CD4-positive, alpha-beta T cell treated with Interleukin-6 at 100 ng/mL for 8 hours (primary cell): ENCODE measurements at regions not wholly inside any gene's neighbourhood (a gene's known extent, or its start where the extent isn't known, plus 50 kb on each side); places are given as distances from the start of the nearest gene placed in this dataset.

Experiments
- DNase-seq: peaks from one replicate; pipeline ENCODE4 v3.0.0-alpha.2; 2020; ENCODE audit warnings: mixed read lengths, low spot score

DNA sequence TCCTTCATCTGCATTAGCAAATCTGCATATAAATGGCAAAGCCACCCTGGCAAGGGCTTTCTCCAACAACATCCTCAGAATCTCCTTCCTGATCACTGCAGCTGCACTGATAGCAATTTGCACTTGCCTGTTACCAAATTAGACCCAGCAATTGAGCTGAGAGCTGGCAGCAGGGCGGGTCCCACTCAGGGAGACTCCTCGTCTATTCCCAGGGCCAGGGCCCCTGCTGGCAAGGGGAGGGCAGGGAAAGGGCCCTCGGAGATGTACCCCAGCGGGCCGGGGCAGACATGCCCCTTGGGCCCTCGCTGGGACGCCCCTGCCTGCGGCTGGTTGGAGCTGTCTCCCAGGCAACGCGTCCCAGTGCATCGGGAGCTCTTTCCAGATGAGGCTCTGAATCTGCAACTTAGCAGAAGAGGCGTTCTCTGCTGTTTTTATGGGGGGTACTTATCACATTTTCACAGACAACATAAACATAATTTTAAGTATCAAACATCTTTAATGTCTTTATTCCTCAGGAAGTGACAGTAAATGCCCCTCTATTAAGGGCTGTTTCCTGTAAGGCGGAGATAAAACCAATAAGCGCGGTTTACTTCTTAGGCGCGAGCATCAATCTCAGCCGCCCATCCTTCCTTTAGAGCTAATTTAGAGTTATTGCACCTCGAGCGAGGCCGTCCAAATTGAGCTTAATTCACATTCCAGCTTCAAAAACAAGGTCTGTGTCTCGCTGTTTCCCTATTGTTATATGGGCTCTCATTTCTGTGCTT is 249.0 kb upstream of the PPP2R2D start:
- no peak for DNase-seq

- DNase-seq: no peak
Observed at GRCh38 chr10:131652438-131653139, 248.2 kb upstream of the PPP2R2D start.

DNA sequence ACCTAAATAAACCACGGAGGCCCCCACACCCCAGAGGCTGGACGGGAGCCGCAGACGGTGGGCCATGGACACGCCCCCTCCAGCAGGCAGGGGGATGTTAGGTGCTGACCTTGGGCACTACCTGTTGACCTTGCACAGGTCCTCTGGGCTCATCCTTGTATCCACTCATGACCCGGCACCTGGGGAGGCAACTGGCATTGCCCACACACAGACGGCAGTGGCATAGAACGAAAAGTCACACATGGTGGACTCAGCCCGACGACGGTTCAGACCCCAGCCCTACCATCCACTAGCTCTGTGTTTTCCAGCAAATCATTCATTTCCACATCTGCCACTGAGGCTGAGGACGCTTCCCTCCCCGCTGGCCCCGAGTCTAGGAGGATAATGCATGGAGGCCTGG is 247.7 kb upstream of the PPP2R2D start:
- DNase-seq: no peak

DNA sequence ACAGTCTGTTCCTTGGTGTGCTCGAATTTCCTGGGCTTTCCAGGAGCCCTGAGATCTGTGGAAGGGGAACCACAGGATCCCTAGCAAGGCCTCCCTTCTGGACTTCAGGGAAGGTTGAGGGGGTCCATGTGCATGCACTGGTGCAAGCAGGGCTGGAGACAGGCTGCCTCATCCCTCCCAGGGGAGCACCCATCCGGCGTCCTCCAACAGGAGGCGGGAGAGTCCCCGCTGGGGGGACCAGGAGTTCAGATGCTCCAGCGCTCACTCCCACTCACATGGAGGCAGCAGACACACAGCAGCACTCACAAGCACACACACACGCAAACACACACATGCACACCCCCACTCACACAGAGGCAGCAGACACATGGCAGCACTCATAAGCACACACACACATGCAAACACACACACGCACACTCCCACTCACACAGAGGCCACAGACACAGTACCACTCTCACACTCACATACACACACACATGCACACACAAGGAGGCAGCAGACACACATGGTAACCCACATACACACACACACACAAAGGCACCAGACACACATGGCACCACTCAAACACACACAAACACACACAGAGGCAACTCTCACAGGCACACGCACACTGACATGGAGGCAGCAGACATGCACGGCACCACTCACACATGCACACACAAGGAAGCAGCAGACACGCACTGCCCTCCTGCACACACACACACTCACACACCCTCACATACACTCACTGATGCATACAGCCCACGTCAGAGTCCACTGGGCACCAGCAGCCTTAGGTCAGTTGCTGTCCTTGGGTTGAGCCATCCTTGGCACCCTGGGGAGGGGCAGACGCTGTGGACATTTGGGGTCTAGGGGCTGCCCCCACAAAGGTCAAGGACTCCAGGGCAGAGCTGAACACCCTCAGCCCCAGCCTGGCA is 247.0 kb upstream of the PPP2R2D start:
- DNase-seq: no peak

- DNase-seq: no peak
Observed at GRCh38 chr10:131654471-131655087, 246.2 kb upstream of the PPP2R2D start.

DNA sequence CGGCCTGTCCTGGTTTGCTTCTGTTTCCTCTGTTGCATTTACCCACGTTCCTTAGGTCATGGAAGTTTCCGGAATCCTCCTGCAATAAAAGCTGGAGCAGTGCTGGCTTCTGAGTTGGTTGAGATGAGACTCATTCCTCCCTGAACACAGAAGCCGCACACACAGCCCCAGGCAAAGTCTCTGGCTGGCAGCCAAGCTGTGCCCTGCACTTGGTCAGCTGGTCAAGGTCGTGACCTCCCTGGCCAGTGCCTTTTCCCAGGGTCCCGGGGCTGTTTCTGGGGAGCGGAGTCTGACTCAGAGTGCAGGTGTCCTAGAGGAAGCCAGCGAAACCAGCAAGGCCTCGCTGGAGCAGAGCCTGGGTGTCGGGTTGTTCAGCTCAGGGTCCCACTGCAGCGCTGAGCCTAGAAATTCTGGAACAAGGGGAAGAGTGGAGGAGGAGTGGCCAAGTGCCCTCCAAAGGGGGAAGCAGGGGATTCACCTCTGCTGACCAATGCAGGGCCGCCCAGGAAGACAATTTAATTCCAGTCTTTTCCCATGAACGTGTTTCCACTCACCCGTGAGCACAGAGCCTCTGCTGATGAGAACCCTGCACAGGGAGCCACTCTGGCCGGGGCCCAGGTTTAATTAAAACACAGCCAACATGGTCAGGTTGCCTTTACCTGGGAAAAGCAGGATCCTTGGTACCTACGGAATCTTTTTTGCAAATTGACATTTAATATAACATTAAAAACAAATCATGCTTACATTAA is 245.5 kb upstream of the PPP2R2D start:
- DNase-seq: no peak

- no peak for DNase-seq
Observed at GRCh38 chr10:131656009-131656408, 244.8 kb upstream of the PPP2R2D start.

- no peak for DNase-seq
Observed at GRCh38 chr10:131656431-131656841, 244.4 kb upstream of the PPP2R2D start.

- no peak for DNase-seq
Observed at GRCh38 chr10:131657318-131657984, 243.4 kb upstream of the PPP2R2D start.

- no peak for DNase-seq
Observed at GRCh38 chr10:131657985-131658330, 242.8 kb upstream of the PPP2R2D start.

- no peak for DNase-seq
Observed at GRCh38 chr10:131658476-131659110, 242.2 kb upstream of the PPP2R2D start.

DNA sequence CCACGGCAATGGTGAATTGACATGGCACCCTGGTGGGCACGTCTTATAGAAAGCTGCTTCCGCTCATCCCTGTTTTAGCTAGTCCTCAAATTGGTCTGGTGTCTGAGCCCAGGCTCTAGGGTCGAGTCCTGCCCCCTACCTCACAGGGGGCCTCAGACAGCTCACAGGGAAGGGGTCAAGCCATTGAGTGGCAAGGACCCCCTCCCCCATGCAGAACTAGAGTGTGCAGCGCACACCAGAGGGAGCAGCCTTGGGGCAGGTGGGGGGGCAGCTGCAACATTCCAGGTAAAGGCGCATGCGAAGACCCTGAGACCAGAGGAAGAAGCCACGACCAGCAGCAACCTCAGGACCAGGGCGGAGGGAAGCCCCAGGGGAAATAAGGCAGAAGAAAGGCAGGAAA is 240.4 kb upstream of the PPP2R2D start:
- no peak for DNase-seq

GRCh38 chr10:131662851-131663250 is 238.0 kb upstream of the PPP2R2D start:
- no peak for DNase-seq

DNA sequence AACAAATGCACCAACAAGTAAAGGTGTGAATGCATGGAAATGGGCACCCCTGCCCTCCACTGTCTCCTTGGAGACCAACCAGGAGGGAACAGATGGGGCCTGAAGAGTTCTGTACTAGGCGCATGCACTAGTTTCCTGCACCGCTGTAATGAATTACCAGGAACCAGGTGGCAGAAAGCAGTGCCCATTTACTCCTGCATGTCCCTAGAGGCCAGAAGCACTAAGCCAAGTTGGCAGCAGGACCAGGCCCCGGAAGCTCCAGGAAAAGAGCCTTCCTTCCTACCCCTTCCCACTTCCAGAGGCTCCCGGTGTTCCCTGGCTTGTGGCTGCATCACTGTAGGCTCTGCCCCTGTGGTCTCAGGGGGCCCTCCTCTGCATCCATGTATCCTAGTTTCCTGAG is 237.5 kb upstream of the PPP2R2D start:
- DNase-seq: no peak

- no peak for DNase-seq
Observed at GRCh38 chr10:131666091-131666490, 234.7 kb upstream of the PPP2R2D start.

DNA sequence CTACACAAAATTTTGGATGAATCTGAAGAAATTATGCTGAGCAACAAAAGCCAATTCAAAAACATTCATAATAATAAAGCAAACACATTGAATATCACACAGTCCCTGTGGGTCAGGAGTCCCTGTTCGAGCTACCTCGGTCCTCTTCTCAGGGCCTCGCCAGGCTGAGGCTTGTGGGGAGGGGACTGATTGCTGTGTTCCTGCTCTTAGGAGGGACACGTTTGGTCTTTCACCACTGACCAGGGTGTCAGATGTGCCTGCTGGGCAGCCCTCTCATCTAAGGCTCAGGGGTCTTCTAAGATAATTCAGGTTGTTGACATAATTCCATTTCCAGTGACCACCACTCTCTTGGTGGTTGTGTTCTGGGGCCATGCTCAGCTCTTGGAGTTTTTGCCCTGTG is 233.8 kb upstream of the PPP2R2D start:
- no peak for DNase-seq

- no peak for DNase-seq
Observed at GRCh38 chr10:131667561-131667960, 233.2 kb upstream of the PPP2R2D start.

GRCh38 chr10:131668903-131669302 is 231.9 kb upstream of the PPP2R2D start:
- DNase-seq: no peak

- DNase-seq: no peak
Observed at GRCh38 chr10:131669838-131670237, 231.0 kb upstream of the PPP2R2D start.

DNA sequence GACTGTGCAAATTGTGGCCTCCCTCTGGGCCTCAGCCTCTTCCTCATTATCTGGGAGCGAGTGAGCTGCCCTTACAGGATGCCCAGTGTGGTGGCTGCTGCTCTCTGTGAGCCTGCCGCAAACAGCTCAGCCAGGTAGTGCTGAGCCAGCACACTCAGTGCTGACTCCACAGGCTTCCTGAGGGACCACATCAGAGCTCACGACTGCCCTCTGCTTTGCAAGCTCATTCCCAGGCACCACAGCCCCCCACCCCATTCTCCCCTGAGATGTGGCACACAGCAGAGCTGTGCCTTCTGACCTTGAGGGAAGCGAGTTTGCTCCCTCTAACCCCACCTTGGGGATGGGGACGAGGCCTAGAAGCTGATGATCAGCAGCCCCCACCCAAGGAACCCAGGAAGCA is 230.5 kb upstream of the PPP2R2D start:
- DNase-seq: no peak
